WI38 (cell line): ENCODE measurements at regions not wholly inside any gene's neighbourhood (a gene's known extent, or its start where the extent isn't known, plus 50 kb on each side); places are given as distances from the start of the nearest gene placed in this dataset.

ENCODE experiments used
- H3K4me3 ChIP-seq: 2 replicates; pipeline ENCODE4 v1.5.1; 2011; ENCODE audit warnings: low read depth, mild to moderate bottlenecking, control low read depth, low read length
- TF ChIP-seq, protein P1 (sequence below): IDR thresholded peaks from 2 replicates; pipeline ENCODE4 v1.5.1; 2012; ENCODE audit warnings: low read depth, mild to moderate bottlenecking, control low read depth, low read length

DNA sequence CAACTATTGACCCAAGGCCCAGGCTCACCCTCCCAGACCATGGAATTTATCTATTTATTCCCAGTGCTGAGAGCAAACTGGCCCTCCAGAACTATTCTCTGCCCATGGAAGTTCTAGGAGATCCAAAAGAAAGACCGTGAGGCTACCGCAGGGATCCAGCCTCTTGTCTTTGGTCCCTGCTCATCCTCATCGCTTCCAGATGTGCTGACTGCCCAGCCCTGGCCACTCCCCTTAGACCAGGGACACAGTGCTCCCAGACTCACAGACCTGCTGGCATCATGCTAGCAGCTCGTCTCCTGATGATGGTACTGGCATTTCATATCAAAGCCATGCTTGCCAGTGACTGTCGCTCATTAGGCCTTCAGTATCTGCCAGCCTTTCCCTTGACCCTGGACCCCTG, 405.7 kb upstream of the PPP2R3A start:
- TF ChIP-seq, protein P1, sequence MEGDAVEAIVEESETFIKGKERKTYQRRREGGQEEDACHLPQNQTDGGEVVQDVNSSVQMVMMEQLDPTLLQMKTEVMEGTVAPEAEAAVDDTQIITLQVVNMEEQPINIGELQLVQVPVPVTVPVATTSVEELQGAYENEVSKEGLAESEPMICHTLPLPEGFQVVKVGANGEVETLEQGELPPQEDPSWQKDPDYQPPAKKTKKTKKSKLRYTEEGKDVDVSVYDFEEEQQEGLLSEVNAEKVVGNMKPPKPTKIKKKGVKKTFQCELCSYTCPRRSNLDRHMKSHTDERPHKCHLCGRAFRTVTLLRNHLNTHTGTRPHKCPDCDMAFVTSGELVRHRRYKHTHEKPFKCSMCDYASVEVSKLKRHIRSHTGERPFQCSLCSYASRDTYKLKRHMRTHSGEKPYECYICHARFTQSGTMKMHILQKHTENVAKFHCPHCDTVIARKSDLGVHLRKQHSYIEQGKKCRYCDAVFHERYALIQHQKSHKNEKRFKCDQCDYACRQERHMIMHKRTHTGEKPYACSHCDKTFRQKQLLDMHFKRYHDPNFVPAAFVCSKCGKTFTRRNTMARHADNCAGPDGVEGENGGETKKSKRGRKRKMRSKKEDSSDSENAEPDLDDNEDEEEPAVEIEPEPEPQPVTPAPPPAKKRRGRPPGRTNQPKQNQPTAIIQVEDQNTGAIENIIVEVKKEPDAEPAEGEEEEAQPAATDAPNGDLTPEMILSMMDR: no peak
- H3K4me3 ChIP-seq: no peak overlapping the region

DNA sequence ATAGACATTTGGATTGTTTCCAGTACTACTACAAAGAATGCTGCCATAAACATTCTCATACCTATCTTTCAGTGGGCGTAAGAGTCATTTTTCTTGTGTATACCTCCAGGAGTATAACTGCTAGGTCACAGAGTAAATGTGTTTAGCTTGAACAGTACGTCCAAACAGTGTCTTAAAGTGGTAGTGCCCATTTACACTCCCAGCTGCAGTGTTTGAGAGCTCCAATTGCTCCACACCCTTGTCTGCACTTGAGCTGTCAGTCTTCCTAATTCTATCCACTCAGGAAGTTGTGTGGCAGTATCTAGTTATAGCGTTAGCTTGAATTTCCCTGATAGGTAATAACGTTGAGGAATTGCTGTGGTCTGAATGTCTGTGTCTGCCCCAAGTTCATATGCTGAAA, 404.7 kb upstream of the PPP2R3A start:
- TF ChIP-seq, protein P1: no peak
- H3K4me3 ChIP-seq: no peak overlapping the region

DNA sequence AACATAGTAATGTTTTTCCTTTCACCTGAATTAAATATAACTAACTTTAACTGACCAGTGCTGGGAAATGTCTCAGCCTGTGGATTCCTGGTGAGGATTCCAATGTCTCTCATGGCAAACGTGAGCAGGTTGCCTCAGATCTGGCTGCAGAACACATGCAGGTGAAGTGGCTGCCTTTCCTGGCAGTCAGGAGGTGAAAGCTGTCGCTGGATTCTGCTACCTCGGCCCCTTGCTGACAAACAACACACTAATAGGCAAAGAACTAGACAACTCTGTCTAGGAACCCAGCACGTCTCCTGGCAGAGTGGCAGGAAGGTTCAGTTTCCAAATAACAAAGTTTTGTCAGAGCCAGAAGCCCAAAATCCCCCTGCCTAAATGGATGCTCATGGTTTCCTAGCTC, 400.8 kb upstream of the PPP2R3A start:
- TF ChIP-seq, protein P1: no peak
- no peak overlapping the region for H3K4me3 ChIP-seq

DNA sequence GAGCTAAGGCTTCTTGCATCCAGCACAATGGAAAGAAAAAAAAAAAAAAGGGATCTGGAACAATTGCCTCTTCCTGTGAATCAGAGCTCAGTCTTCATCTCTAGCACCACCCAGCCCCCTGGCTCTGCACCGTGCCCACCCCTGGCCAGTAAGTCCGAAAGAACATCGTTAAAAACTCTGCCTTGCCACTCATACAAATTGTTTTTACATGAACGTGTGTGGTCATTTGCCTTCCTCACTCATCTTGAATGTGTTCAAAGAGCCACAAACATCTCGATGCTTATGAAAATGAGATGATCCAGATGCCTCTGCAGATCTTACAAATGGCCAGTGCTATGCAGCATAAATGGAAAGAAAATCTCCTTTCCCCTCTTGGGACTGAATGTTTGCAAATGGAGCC, 400.0 kb upstream of the PPP2R3A start:
- H3K4me3 ChIP-seq: no peak overlapping the region
- TF ChIP-seq, protein P1: no peak

DNA sequence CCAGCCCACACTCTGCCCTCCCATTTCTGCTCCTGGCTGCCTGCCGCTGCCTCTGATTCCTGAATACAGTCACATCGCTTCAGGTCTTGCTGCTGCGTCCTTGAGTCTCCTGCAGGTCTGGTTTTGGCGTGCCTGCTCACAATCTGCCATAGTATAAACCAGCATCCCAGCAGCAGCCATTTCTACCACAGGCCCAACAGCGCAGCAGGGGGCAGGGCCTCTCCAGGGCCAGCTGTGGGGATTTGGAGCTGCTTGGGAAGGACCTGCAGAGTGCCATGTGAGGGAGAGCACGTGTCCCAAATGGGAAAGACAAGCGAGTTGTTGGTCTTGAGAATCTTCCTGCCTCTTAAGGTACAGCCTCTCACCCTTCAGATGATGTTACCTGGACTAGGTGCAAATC, 398.3 kb upstream of the PPP2R3A start:
- TF ChIP-seq, protein P1: no peak

DNA sequence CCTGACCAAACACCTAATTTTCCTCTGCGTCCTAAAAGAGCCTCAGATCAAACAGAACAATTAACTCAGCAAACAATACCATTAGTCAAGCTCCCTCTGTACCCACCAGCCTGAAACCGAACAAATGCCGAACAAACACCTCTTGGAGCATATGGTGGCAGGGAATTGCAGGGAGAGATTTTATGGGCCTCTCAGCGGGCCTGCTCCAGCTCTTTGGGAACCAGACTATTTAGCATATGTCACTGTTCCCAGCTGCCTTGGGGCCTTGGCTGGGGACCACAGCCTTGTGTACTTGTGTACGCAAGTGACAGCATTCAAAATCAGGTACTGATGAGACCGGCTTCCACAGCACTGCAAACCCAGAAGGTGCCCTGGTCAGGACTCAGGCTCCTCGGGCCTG, 388.8 kb upstream of the PPP2R3A start:
- no peak overlapping the region for H3K4me3 ChIP-seq
- TF ChIP-seq, protein P1: no peak

More for the DNA sequence above, 398.3 kb upstream of the PPP2R3A start:
- no peak overlapping the region for H3K4me3 ChIP-seq

DNA sequence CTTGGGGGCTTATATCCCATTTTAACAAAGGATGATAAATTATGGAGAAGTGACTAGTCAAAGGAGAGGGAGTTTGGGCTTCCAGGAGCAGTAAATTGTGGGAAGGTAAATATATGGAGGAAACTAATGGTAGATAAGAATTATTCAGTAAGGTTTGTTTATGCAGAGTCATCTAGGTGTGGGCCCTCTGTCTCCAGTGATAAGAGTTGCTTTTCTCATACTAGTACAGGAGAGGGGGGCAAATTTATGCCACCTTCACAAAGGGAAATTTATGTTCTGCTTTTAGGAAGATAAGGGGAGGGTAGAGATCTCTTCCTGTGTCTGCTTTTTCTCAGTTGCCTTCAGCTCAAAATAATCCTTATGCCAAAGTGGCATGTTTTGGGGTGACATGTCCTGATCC, 383.7 kb upstream of the PPP2R3A start:
- no peak overlapping the region for H3K4me3 ChIP-seq
- TF ChIP-seq, protein P1: no peak
